Small intestine (tissue), 7 donors: ENCODE measurements at regions not wholly inside any gene's neighbourhood (a gene's known extent, or its start where the extent isn't known, plus 50 kb on each side); places are given as distances from the start of the nearest gene placed in this dataset.

ENCODE experiments used
- DNase-seq, 2 donors: peaks; one replicate each; pipeline versions ENCODE4 v3.0.0 to v3.0.0-alpha.2; 2013
- FAIRE-seq: peaks from 2 replicates; lab custom pipeline; 2012; peaks lifted over from hg19 to GRCh38; lab: Jason Lieb, UNC
- H3K27ac ChIP-seq, 3 donors: one replicate each; pipeline ENCODE4 v1.5.1; 2013; ENCODE audit warnings: low read length in 2 of 3, mild to moderate bottlenecking in 2 of 3, control low read depth in 1 of 3, inconsistent platforms in 1 of 3, low read depth in 1 of 3, moderate library complexity in 1 of 3
- H3K27me3 ChIP-seq, 3 donors: one replicate each; pipeline ENCODE4 v1.6.1; 2013; ENCODE audit warnings: low read length in 3 of 3, inconsistent platforms in 1 of 3; ENCODE audit not compliant: control insufficient read depth in 3 of 3, insufficient read depth in 3 of 3
- H3K36me3 ChIP-seq, 3 donors: one replicate each; pipeline ENCODE4 v1.6.1; 2013; ENCODE audit warnings: low read length in 3 of 3, inconsistent platforms in 1 of 3, low read depth in 1 of 3, mild to moderate bottlenecking in 1 of 3, moderate library complexity in 1 of 3; ENCODE audit not compliant: control insufficient read depth in 3 of 3, insufficient read depth in 2 of 3
- H3K4me1 ChIP-seq, 3 donors: one replicate each; pipeline ENCODE4 v1.6.1; 2013; ENCODE audit warnings: low read length in 2 of 3, inconsistent platforms in 1 of 3, low read depth in 1 of 3, mild to moderate bottlenecking in 1 of 3, moderate library complexity in 1 of 3; ENCODE audit not compliant: control insufficient read depth in 3 of 3, insufficient read depth in 2 of 3
- H3K4me3 ChIP-seq, 3 donors: one replicate each; pipeline ENCODE4 v1.5.1; 2013; ENCODE audit warnings: low read length in 3 of 3, control low read depth in 1 of 3, inconsistent platforms in 1 of 3, low read depth in 1 of 3, mild to moderate bottlenecking in 1 of 3, moderate library complexity in 1 of 3
- H3K9me3 ChIP-seq, 2 donors: one replicate each; pipeline ENCODE4 v1.6.1; 2013; ENCODE audit warnings: low read depth in 1 of 2, low read length in 1 of 2; ENCODE audit not compliant: control insufficient read depth in 2 of 2, insufficient read depth in 1 of 2
- WGBS, 3 donors: extraction: QIAGEN DNeasy Blood & Tissue Kit; methylation state at CpG; one replicate each; pipeline ENCODE4 v1.1.7; 2013; 5-methylcytosine and 5-hydroxymethylcytosine counted together
- donor health status: healthy with polysubstance abuse.
- donor health status: control.
- donor health status: control.
- donor health status: Bipolar disorder and iron deficiency.
- donor health status: healthy.

GRCh38 chr5:109928046-109928445, 238.3 kb downstream of the MAN2A1 start:
- Histone ChIP-seq H3K27ac (no peak overlapping the region), H3K4me3 (no peak overlapping the region), H3K4me1 (peaks cover 0 to 4% (median 0%) of the 10 kb centered on the region in 3 donors), H3K9me3 (no peaks in the 10 kb centered on the region), H3K27me3 (no peaks in the 10 kb centered on the region), H3K36me3 (no peaks in the 10 kb centered on the region)
- FAIRE-seq (no peak), DNase-seq (no peak)
- WGBS, 3 donors = 87 to 90% (median 89%) methylated on average over 2 of the region's 2 CpGs

GRCh38 chr5:109928811-109929210, 239.1 kb downstream of the MAN2A1 start:
- peak overlapping the region in 1 of 3 donors; percentile 44 for H3K27ac ChIP-seq
- no peaks in the 10 kb centered on the region for H3K9me3 ChIP-seq
- 60 to 75% (median 64%) methylated on average over 2 of the region's 2 CpGs for WGBS, 3 donors
- DNase-seq (peak in 1 of 2 donors; percentile 62), FAIRE-seq (no peak)
- no peaks in the 10 kb centered on the region for H3K27me3 ChIP-seq
- H3K4me3 ChIP-seq = no peak overlapping the region
- peaks cover 0 to 4% (median 0%) of the 10 kb centered on the region in 3 donors for H3K4me1 ChIP-seq
- no peaks in the 10 kb centered on the region for H3K36me3 ChIP-seq

GRCh38 chr5:109929376-109929775, 239.6 kb downstream of the MAN2A1 start:
- Histone ChIP-seq H3K36me3 (no peaks in the 10 kb centered on the region), H3K27ac (no peak overlapping the region), H3K4me3 (no peak overlapping the region), H3K9me3 (no peaks in the 10 kb centered on the region), H3K27me3 (no peaks in the 10 kb centered on the region), H3K4me1 (peaks cover 0 to 4% (median 0%) of the 10 kb centered on the region in 3 donors)
- DNase-seq (no peak), FAIRE-seq (no peak)
- WGBS, 3 donors = 68 to 91% (median 80%) methylated on average over 4 of the region's 4 CpGs

DNA sequence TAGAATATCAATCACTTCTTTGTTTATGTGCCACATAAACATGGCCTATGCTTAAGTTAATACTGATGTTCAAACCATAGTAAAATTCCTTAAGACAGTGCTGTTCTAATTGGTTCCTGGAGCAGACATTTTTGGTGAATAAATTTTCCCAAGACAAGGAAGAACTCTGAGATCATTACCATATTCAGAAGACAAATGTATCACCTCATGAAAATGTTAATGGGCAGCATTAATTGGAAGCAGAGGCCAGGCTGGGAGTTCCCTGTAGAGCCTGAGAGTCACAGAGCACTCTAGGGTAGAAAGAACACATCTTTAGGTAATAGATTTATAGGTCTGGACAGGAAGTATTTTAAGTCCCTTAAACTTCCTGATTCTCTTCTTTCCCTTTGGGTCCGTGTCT, 240.2 kb downstream of the MAN2A1 start:
- H3K36me3 ChIP-seq = no peaks in the 10 kb centered on the region
- H3K27me3 ChIP-seq = no peaks in the 10 kb centered on the region
- no peak overlapping the region for H3K4me3 ChIP-seq
- WGBS, 3 donors = 40 to 83% (median 70%) methylated on average over 1 of the region's 1 CpG
- no peak for DNase-seq
- no peak overlapping the region for H3K27ac ChIP-seq
- FAIRE-seq = no peak
- no peaks in the 10 kb centered on the region for H3K9me3 ChIP-seq
- peaks cover 0 to 4% (median 0%) of the 10 kb centered on the region in 3 donors for H3K4me1 ChIP-seq

- no peaks in the 10 kb centered on the region for H3K27me3 ChIP-seq
- H3K27ac ChIP-seq = no peak overlapping the region
- WGBS, 3 donors = 86 to 88% (median 88%) methylated on average over 8 of the region's 8 CpGs
- DNase-seq (no peak), FAIRE-seq (no peak)
- peaks cover 0 to 4% (median 0%) of the 10 kb centered on the region in 3 donors for H3K4me1 ChIP-seq
- no peaks in the 10 kb centered on the region for H3K36me3 ChIP-seq
- no peaks in the 10 kb centered on the region for H3K9me3 ChIP-seq
- H3K4me3 ChIP-seq = no peak overlapping the region
These were observed 241.5 kb downstream of the MAN2A1 start for GRCh38 chr5:109931049-109931780.

DNA sequence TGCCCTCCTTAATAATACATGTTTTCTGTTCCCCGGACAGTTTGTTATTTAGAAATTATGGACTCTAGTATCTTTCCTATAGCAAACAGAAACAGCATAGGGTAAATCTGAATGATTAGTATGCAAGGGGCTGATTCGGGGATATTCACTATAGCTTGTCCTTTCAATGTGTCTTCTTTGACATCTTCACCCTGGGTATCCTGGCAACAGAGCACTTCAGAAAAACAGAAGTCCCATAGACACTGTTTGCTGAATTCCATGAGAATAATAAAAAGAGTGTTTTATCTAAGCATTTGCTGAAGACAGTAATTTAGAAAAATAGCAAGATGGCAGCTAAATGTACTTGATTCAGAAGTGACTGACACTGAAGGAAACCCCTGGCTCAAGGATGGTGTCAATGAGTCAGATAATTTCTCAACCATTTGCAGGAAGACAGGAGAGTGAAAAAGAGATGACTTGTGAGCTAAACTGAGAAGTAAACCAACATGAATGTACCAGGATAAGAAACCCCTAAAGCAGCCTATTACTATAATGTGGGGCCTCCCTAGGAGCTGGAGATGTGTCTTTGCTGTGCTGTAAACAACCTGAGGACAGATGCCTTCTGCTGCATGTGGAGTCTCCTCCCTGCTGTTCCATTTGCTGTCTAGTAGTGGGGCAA, 246.2 kb downstream of the MAN2A1 start:
- 87 to 97% (median 87%) methylated on average over 2 of the region's 2 CpGs for WGBS, 3 donors
- FAIRE-seq (no peak), DNase-seq (no peak)
- no peaks in the 10 kb centered on the region for H3K27me3 ChIP-seq
- H3K4me3 ChIP-seq = no peak overlapping the region
- no peak overlapping the region for H3K27ac ChIP-seq
- H3K36me3 ChIP-seq = no peaks in the 10 kb centered on the region
- no peaks in the 10 kb centered on the region for H3K4me1 ChIP-seq
- peaks cover 0 to 4% of the 10 kb centered on the region in 2 donors for H3K9me3 ChIP-seq

DNA sequence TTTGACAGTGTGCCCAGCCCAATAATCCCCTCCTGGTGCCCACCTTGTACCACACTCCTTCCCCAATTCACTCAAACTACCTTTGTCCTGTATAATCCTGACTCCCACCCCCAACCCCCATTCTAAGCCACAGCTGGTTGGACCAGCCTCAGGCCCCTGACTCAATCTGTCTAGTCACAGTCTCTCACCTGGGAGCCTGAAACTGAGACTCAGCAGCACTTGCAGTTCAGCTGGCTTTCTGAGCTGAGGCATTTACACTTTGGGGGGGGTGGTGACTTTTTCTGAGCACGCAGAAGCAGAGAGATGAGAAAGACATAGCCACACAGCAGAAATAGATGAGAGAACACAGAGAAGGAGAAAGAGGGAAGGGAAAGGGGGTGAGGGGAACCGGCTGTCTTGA, 247.3 kb downstream of the MAN2A1 start:
- WGBS, 3 donors = 62 to 85% (median 75%) methylated on average over 2 of the region's 2 CpGs
- Histone ChIP-seq H3K4me3 (no peak overlapping the region), H3K4me1 (no peaks in the 10 kb centered on the region), H3K27ac (no peak overlapping the region), H3K9me3 (peaks cover 0 to 4% of the 10 kb centered on the region in 2 donors), H3K36me3 (no peaks in the 10 kb centered on the region), H3K27me3 (no peaks in the 10 kb centered on the region)
- FAIRE-seq (no peak), DNase-seq (no peak)

- FAIRE-seq = no peak
- no peak for DNase-seq
- H3K27ac ChIP-seq = no peak overlapping the region
- no peaks in the 10 kb centered on the region for H3K4me1 ChIP-seq
- H3K9me3 ChIP-seq = peaks cover 0 to 4% of the 10 kb centered on the region in 2 donors
- 85 to 91% (median 89%) methylated on average over 4 of the region's 4 CpGs for WGBS, 3 donors
- no peaks in the 10 kb centered on the region for H3K27me3 ChIP-seq
- no peaks in the 10 kb centered on the region for H3K36me3 ChIP-seq
- no peak overlapping the region for H3K4me3 ChIP-seq
These were observed 248.2 kb downstream of the MAN2A1 start for GRCh38 chr5:109937951-109938350.
